Calu3 (cell line): ENCODE measurements at regions not wholly inside any gene's neighbourhood (a gene's known extent, or its start where the extent isn't known, plus 50 kb on each side); places are given as distances from the start of the nearest gene placed in this dataset.

Source experiments
- BruUV-seq: library from RNA; stranded (reverse); fragments of 400-500 nt; replicated peaks from 2 replicates; lab custom pipeline; 2021; lab: Mats Ljungman, UMichigan
- CTCF ChIA-PET: fragments of 300-600 bp; sonication (Branson Sonifier 250); formaldehyde crosslinking; loops from one replicate; lab custom pipeline; 2022; ENCODE audit warnings: antibody characterized with exemption; lab: Charles Lee
- DNase-seq: peaks from one replicate; pipeline ENCODE4 v3.0.0; 2022
- H3K27ac Mint-ChIP-seq: one replicate; pipeline ENCODE4 v1.8.0; 2022; ENCODE audit warnings: mixed read lengths; ENCODE audit not compliant: unreplicated experiment
- H3K27me3 Mint-ChIP-seq: one replicate; pipeline ENCODE4 v1.8.0; 2022; ENCODE audit warnings: mixed read lengths; ENCODE audit not compliant: unreplicated experiment
- H3K36me3 Mint-ChIP-seq: one replicate; pipeline ENCODE4 v1.8.0; 2022; ENCODE audit warnings: mild to moderate bottlenecking, moderate library complexity, mixed read lengths; ENCODE audit not compliant: insufficient read depth, unreplicated experiment
- H3K4me1 Mint-ChIP-seq: one replicate; pipeline ENCODE4 v1.8.0; 2022; ENCODE audit warnings: mild to moderate bottlenecking, low read depth, mixed read lengths; ENCODE audit not compliant: unreplicated experiment
- H3K4me3 Mint-ChIP-seq: one replicate; pipeline ENCODE4 v1.8.0; 2022; ENCODE audit warnings: mild to moderate bottlenecking, low read depth, moderate library complexity, mixed read lengths; ENCODE audit not compliant: unreplicated experiment
- H3K9me3 Mint-ChIP-seq: one replicate; pipeline ENCODE4 v1.8.0; 2022; ENCODE audit warnings: low read depth, mixed read lengths; ENCODE audit not compliant: unreplicated experiment
- CTCF ChIP-seq: fragments of 200-600 bp; IDR thresholded peaks from one replicate; pipeline ENCODE4 v1.8.0; 2022; ENCODE audit warnings: antibody characterized with exemption; ENCODE audit not compliant: unreplicated experiment
- intact Hi-C: fragments of 100-400 bp; cut with micrococcal nuclease; formaldehyde crosslinking; loops from one replicate; pipeline ENCODE4 v1.10.0; 2022; ENCODE audit not compliant: unreplicated experiment

- TF ChIP-seq CTCF = no peak
- intact Hi-C loops = no loop called here
- BruUV-seq = no TSS peak
- Mint-ChIP-seq H3K36me3 (no peaks in the 10 kb centered on the region), H3K4me3 (no peak overlapping the region), H3K27me3 (peaks cover 61% of the 10 kb centered on the region), H3K27ac (no peak overlapping the region), H3K9me3 (no peaks in the 10 kb centered on the region), H3K4me1 (no peaks in the 10 kb centered on the region)
- DNase-seq = no peak
- CTCF ChIA-PET = interaction anchor here (0.6 kb wide), 1 partner anchor 15 kb away, joined by 6 read pairs; no protein-coding TSS in a partner anchor
These were observed 274.1 kb downstream of the HAUS1 start for GRCh38 chr18:46378126-46378863.

GRCh38 chr18:46378864-46379207 is 274.7 kb downstream of the HAUS1 start:
- intact Hi-C loops = no loop called here
- Mint-ChIP-seq H3K4me3 (no peak overlapping the region), H3K27me3 (peaks cover 62% of the 10 kb centered on the region), H3K36me3 (no peaks in the 10 kb centered on the region), H3K27ac (no peak overlapping the region), H3K4me1 (no peaks in the 10 kb centered on the region), H3K9me3 (no peaks in the 10 kb centered on the region)
- no TSS peak for BruUV-seq
- CTCF ChIA-PET = interaction anchor here (0.6 to 1.3 kb wide), 2 partner anchors 10 to 15 kb away, joined by 4 to 6 read pairs; no protein-coding TSS in a partner anchor
- DNase-seq = no peak
- no peak for TF ChIP-seq CTCF

DNA sequence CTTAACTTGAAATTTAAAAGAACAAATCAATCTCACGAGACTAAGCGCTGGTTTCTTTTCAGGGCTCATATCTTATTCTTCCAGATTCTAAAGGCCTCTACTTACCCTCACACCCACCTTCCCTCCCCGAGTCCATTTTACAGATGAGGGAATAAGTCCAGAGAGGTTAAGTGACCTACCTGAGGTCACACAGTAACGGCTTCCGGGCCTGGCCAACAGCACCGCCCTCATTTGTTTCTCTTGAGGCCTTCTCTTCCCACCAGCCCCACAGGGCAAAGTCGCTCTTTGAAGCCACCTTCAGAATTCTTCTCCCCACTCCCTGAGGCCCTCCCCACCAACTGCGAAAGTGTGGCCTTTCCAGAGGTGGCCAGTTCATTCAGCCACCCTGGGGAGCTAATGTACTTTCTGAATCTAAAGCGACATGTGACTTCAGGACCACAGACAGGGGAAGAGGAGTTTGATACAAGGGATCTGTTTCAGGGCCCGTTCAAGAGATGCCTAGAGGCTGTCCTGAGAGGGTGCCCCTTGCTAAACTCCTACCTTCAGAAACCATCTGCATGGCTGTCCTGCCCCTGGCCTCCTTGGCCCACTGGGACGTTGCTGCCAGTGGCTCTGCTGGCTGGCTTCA is 275.3 kb downstream of the HAUS1 start:
- no peak overlapping the region for H3K27ac Mint-ChIP-seq

DNA sequence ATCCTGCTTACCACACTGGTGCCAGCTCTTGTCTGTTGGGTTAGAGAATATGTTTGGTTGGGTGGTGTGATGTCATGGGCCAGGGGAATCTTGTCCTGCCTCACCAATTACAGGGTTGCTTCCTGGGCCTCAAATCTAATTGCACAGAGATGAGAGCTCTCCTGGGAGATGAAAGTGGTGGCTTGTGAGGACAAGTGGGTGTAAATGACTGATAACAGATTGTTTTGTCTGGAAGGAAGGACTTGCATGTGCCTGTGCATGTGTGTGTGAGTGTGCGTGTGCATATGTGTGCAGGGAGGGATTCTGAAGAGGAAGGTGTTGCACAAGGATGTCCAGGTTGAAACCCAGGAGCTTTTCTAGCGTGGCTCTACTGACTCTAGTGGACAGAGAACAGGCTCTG is 271.9 kb downstream of the LOXHD1 start:
- BruUV-seq = no TSS peak
- Mint-ChIP-seq H3K27me3 (peaks cover 88% of the 10 kb centered on the region), H3K27ac (no peak overlapping the region), H3K4me1 (no peaks in the 10 kb centered on the region), H3K4me3 (no peak overlapping the region), H3K36me3 (no peaks in the 10 kb centered on the region), H3K9me3 (no peaks in the 10 kb centered on the region)
- no peak for DNase-seq
- intact Hi-C loops = no loop called here
- no peak for TF ChIP-seq CTCF
- CTCF ChIA-PET = interaction anchor here (1.0 kb wide), 1 partner anchor 104 kb away, joined by 3 read pairs; no protein-coding TSS in a partner anchor

More for the DNA sequence above, 275.3 kb downstream of the HAUS1 start:
- no peaks in the 10 kb centered on the region for H3K36me3 Mint-ChIP-seq
- H3K27me3 Mint-ChIP-seq = peaks cover 68% of the 10 kb centered on the region
- no peaks in the 10 kb centered on the region for H3K9me3 Mint-ChIP-seq
- no peak overlapping the region for H3K4me3 Mint-ChIP-seq
- no peak for DNase-seq
- BruUV-seq = no TSS peak
- no peak for TF ChIP-seq CTCF
- no peaks in the 10 kb centered on the region for H3K4me1 Mint-ChIP-seq
- intact Hi-C loops = no loop called here
- CTCF ChIA-PET = interaction anchor here (0.6 to 1.3 kb wide), 3 partner anchors 9 to 77 kb away, joined by 4 to 6 read pairs (median 6); no protein-coding TSS in a partner anchor
